Activated CD4-positive, alpha-beta T cell treated with anti-CD3 and anti-CD28 coated beads, Interleukin-2, amount 10 ng/mL, durations not matched to agents 24 days and 14 days (primary cell): ENCODE measurements at regions not wholly inside any gene's neighbourhood (a gene's known extent, or its start where the extent isn't known, plus 50 kb on each side); places are given as distances from the start of the nearest gene placed in this dataset.
"Not testable (repeated sequence)": the region's sequence is repeated elsewhere in the genome, so short reads cannot be mapped to it uniquely, and the experiment has no call there.

Experiments used
- DNase-seq: peaks from one replicate; pipeline ENCODE4 v3.0.0; 2022
- H3K27ac Mint-ChIP-seq: one replicate; pipeline ENCODE4 v1.8.0; 2022; ENCODE audit warnings: mild to moderate bottlenecking, mixed read lengths
- H3K27me3 Mint-ChIP-seq: one replicate; pipeline ENCODE4 v1.8.0; 2022; ENCODE audit warnings: mixed read lengths
- H3K36me3 Mint-ChIP-seq: one replicate; pipeline ENCODE4 v1.8.0; 2022; ENCODE audit warnings: low read depth, mild to moderate bottlenecking, mixed read lengths
- H3K4me1 Mint-ChIP-seq: one replicate; pipeline ENCODE4 v1.8.0; 2021; ENCODE audit warnings: mixed read lengths
- H3K4me3 Mint-ChIP-seq: one replicate; pipeline ENCODE4 v1.8.0; 2022; ENCODE audit warnings: mild to moderate bottlenecking, moderate library complexity, mixed read lengths
- H3K9me3 Mint-ChIP-seq: one replicate; pipeline ENCODE4 v1.8.0; 2021; ENCODE audit warnings: mixed read lengths
- intact Hi-C: fragments of 100-400 bp; cut with micrococcal nuclease; formaldehyde crosslinking; loops from one replicate; pipeline ENCODE4 v1.15.1; 2023

GRCh38 chr17:16888413-16889087 is 83.4 kb downstream of the TNFRSF13B start:
- intact Hi-C loops = no loop called here
- Mint-ChIP-seq H3K4me1 (no peaks in the 10 kb centered on the region), H3K9me3 (no peaks in the 10 kb centered on the region), H3K4me3 (no peak overlapping the region), H3K27me3 (peaks cover 2% of the 10 kb centered on the region), H3K27ac (no peak overlapping the region), H3K36me3 (no peaks in the 10 kb centered on the region)
- no peak for DNase-seq

GRCh38 chr17:16887523-16888095 is 84.3 kb downstream of the TNFRSF13B start:
- Mint-ChIP-seq H3K36me3 (no peaks in the 10 kb centered on the region), H3K4me1 (no peaks in the 10 kb centered on the region), H3K4me3 (no peak overlapping the region), H3K9me3 (no peaks in the 10 kb centered on the region), H3K27me3 (peaks cover 2% of the 10 kb centered on the region), H3K27ac (no peak overlapping the region)
- DNase-seq = no peak
- intact Hi-C loops = no loop called here

- Mint-ChIP-seq H3K27ac (no peak overlapping the region), H3K27me3 (no peaks in the 10 kb centered on the region), H3K36me3 (no peaks in the 10 kb centered on the region), H3K4me3 (no peak overlapping the region), H3K4me1 (no peaks in the 10 kb centered on the region), H3K9me3 (no peaks in the 10 kb centered on the region)
- no peak for DNase-seq
- intact Hi-C loops = no loop called here
Observed at GRCh38 chr17:16886655-16887322, 85.1 kb downstream of the TNFRSF13B start.

- H3K36me3 Mint-ChIP-seq, H3K27me3 Mint-ChIP-seq, H3K4me3 Mint-ChIP-seq, H3K27ac Mint-ChIP-seq, H3K4me1 Mint-ChIP-seq, H3K9me3 Mint-ChIP-seq, DNase-seq, intact Hi-C loops: not testable (repeated sequence)
Observed at GRCh38 chr17:16885204-16885603, 86.7 kb downstream of the TNFRSF13B start.

- DNase-seq, H3K36me3 Mint-ChIP-seq, H3K4me3 Mint-ChIP-seq, H3K4me1 Mint-ChIP-seq, H3K27ac Mint-ChIP-seq, H3K9me3 Mint-ChIP-seq, H3K27me3 Mint-ChIP-seq, intact Hi-C loops: not testable (repeated sequence)
Observed at GRCh38 chr17:16882926-16883265, 89.0 kb downstream of the TNFRSF13B start.

- H3K27ac Mint-ChIP-seq = no peak overlapping the region
- no peaks in the 10 kb centered on the region for H3K4me1 Mint-ChIP-seq
- H3K4me3 Mint-ChIP-seq = no peak overlapping the region
- intact Hi-C loops = no loop called here
- no peaks in the 10 kb centered on the region for H3K36me3 Mint-ChIP-seq
- no peaks in the 10 kb centered on the region for H3K27me3 Mint-ChIP-seq
- H3K9me3 Mint-ChIP-seq = no peaks in the 10 kb centered on the region
- no peak for DNase-seq
Observed at GRCh38 chr17:16882243-16882925, 89.5 kb downstream of the TNFRSF13B start.

- Mint-ChIP-seq H3K9me3 (no peaks in the 10 kb centered on the region), H3K4me1 (no peaks in the 10 kb centered on the region), H3K4me3 (no peak overlapping the region), H3K36me3 (no peaks in the 10 kb centered on the region), H3K27me3 (peaks cover 2% of the 10 kb centered on the region), H3K27ac (no peak overlapping the region)
- intact Hi-C loops = no loop called here
- DNase-seq = no peak
Observed at GRCh38 chr17:16881239-16881924, 90.5 kb downstream of the TNFRSF13B start.

GRCh38 chr17:16880843-16881230 is 91.1 kb downstream of the TNFRSF13B start:
- H3K9me3 Mint-ChIP-seq = no peaks in the 10 kb centered on the region
- H3K4me1 Mint-ChIP-seq = no peaks in the 10 kb centered on the region
- no peak for DNase-seq
- peaks cover 2% of the 10 kb centered on the region for H3K27me3 Mint-ChIP-seq
- no peaks in the 10 kb centered on the region for H3K36me3 Mint-ChIP-seq
- no peak overlapping the region for H3K27ac Mint-ChIP-seq
- H3K4me3 Mint-ChIP-seq = no peak overlapping the region
- intact Hi-C loops = no loop called here

GRCh38 chr17:16880121-16880842 is 91.6 kb downstream of the TNFRSF13B start:
- H3K36me3 Mint-ChIP-seq = no peaks in the 10 kb centered on the region
- no peak for DNase-seq
- peaks cover 2% of the 10 kb centered on the region for H3K27me3 Mint-ChIP-seq
- no peaks in the 10 kb centered on the region for H3K4me1 Mint-ChIP-seq
- H3K27ac Mint-ChIP-seq = no peak overlapping the region
- H3K9me3 Mint-ChIP-seq = no peaks in the 10 kb centered on the region
- H3K4me3 Mint-ChIP-seq = no peak overlapping the region
- intact Hi-C loops = no loop called here

- Mint-ChIP-seq H3K4me3 (no peak overlapping the region), H3K4me1 (no peaks in the 10 kb centered on the region), H3K27me3 (peaks cover 2% of the 10 kb centered on the region), H3K36me3 (no peaks in the 10 kb centered on the region), H3K9me3 (no peaks in the 10 kb centered on the region), H3K27ac (no peak overlapping the region)
- no peak for DNase-seq
- intact Hi-C loops = no loop called here
Observed at GRCh38 chr17:16879686-16880085, 92.2 kb downstream of the TNFRSF13B start.

- H3K36me3 Mint-ChIP-seq = no peaks in the 10 kb centered on the region
- peaks cover 2% of the 10 kb centered on the region for H3K27me3 Mint-ChIP-seq
- intact Hi-C loops = no loop called here
- no peak overlapping the region for H3K27ac Mint-ChIP-seq
- no peaks in the 10 kb centered on the region for H3K9me3 Mint-ChIP-seq
- no peak overlapping the region for H3K4me3 Mint-ChIP-seq
- no peak for DNase-seq
- no peaks in the 10 kb centered on the region for H3K4me1 Mint-ChIP-seq
Observed at GRCh38 chr17:16878606-16879005, 93.3 kb downstream of the TNFRSF13B start.

- H3K4me1 Mint-ChIP-seq = no peaks in the 10 kb centered on the region
- H3K27ac Mint-ChIP-seq = no peak overlapping the region
- H3K4me3 Mint-ChIP-seq = no peak overlapping the region
- H3K9me3 Mint-ChIP-seq = no peaks in the 10 kb centered on the region
- peaks cover 2% of the 10 kb centered on the region for H3K27me3 Mint-ChIP-seq
- no peak for DNase-seq
- H3K36me3 Mint-ChIP-seq = no peaks in the 10 kb centered on the region
- intact Hi-C loops = no loop called here
Observed at GRCh38 chr17:16878084-16878483, 93.8 kb downstream of the TNFRSF13B start.

GRCh38 chr17:16877099-16877498 is 94.8 kb downstream of the TNFRSF13B start:
- H3K27me3 Mint-ChIP-seq = peaks cover 2% of the 10 kb centered on the region
- no peaks in the 10 kb centered on the region for H3K9me3 Mint-ChIP-seq
- no peak for DNase-seq
- no peak overlapping the region for H3K27ac Mint-ChIP-seq
- intact Hi-C loops = no loop called here
- no peaks in the 10 kb centered on the region for H3K36me3 Mint-ChIP-seq
- no peak overlapping the region for H3K4me3 Mint-ChIP-seq
- no peaks in the 10 kb centered on the region for H3K4me1 Mint-ChIP-seq
